Natural killer cell (primary cell): ENCODE measurements at regions not wholly inside any gene's neighbourhood (a gene's known extent, or its start where the extent isn't known, plus 50 kb on each side); places are given as distances from the start of the nearest gene placed in this dataset.

Experiments used
- ATAC-seq, 3 donors: fragments of 150-1000 bp in 2 of 3; fragments of 200-7000 bp in 1 of 3; cut with Tn5 transposase; 1 replicate in 1 of 3; 2 replicates in 2 of 3; pipeline ENCODE4 v1.10.0; 2021; ENCODE audit warnings: mild to moderate bottlenecking in 2 of 3, moderate library complexity in 2 of 3
- DNase-seq, 2 donors: peaks; one replicate each; pipeline versions ENCODE4 v3.0.0 to v3.0.0-alpha.2; 2013 to 2021; ENCODE audit warnings: mixed read lengths in 1 of 2
- H3K27ac ChIP-seq: one replicate; pipeline ENCODE4 v1.5.1; 2013; ENCODE audit warnings: mild to moderate bottlenecking, low read length
- H3K27me3 ChIP-seq: one replicate; pipeline ENCODE4 v1.6.1; 2013; ENCODE audit warnings: low read length; ENCODE audit not compliant: control insufficient read depth, insufficient read depth
- H3K36me3 ChIP-seq: one replicate; pipeline ENCODE4 v1.6.1; 2013; ENCODE audit warnings: low read length; ENCODE audit not compliant: control insufficient read depth, insufficient read depth
- H3K4me1 ChIP-seq: one replicate; pipeline ENCODE4 v1.6.1; 2013; ENCODE audit warnings: low read length; ENCODE audit not compliant: control insufficient read depth, insufficient read depth
- H3K4me3 ChIP-seq: one replicate; pipeline ENCODE4 v1.5.1; 2013; ENCODE audit warnings: low read length
- H3K9me3 ChIP-seq: one replicate; pipeline ENCODE4 v1.6.1; 2013; ENCODE audit warnings: low read length; ENCODE audit not compliant: control insufficient read depth, insufficient read depth
- H3K27ac Mint-ChIP-seq, 2 donors: one replicate each; pipeline ENCODE4 v1.8.0; 2022; ENCODE audit warnings: mild to moderate bottlenecking in 2 of 2, mixed read lengths in 2 of 2, moderate library complexity in 1 of 2
- H3K27me3 Mint-ChIP-seq, 2 donors: one replicate each; pipeline ENCODE4 v1.8.0; 2022; ENCODE audit warnings: low read depth in 2 of 2, mixed read lengths in 2 of 2
- H3K36me3 Mint-ChIP-seq: one replicate; pipeline ENCODE4 v1.8.0; 2022; ENCODE audit warnings: mixed read lengths
- H3K4me1 Mint-ChIP-seq, 2 donors: one replicate each; pipeline ENCODE4 v1.8.0; 2022; ENCODE audit warnings: mixed read lengths in 2 of 2
- H3K4me3 Mint-ChIP-seq: one replicate; pipeline ENCODE4 v1.8.0; 2022; ENCODE audit warnings: mild to moderate bottlenecking, moderate library complexity, mixed read lengths
- H3K9me3 Mint-ChIP-seq, 2 donors: one replicate each; pipeline ENCODE4 v1.8.0; 2022; ENCODE audit warnings: mixed read lengths in 2 of 2
- WGBS: methylation state at CpG from one replicate; pipeline ENCODE4 v1.1.7; 2013; ENCODE audit warnings: missing lambda C conversion rate; ENCODE audit not compliant: insufficient coverage; 5-methylcytosine and 5-hydroxymethylcytosine counted together
- intact Hi-C: fragments of 100-400 bp; cut with micrococcal nuclease; formaldehyde crosslinking; loops from one replicate; pipeline ENCODE4 v1.14.2; 2022
- TF ChIP-seq, protein P1 (sequence below): fragments of 200-600 bp; IDR thresholded peaks from one replicate; pipeline ENCODE4 v1.8.0; 2022; ENCODE audit warnings: antibody characterized with exemption

GRCh38 chr4:126364311-126364911 is 1049.7 kb downstream of the FAT4 start:
- TF ChIP-seq, protein P1, sequence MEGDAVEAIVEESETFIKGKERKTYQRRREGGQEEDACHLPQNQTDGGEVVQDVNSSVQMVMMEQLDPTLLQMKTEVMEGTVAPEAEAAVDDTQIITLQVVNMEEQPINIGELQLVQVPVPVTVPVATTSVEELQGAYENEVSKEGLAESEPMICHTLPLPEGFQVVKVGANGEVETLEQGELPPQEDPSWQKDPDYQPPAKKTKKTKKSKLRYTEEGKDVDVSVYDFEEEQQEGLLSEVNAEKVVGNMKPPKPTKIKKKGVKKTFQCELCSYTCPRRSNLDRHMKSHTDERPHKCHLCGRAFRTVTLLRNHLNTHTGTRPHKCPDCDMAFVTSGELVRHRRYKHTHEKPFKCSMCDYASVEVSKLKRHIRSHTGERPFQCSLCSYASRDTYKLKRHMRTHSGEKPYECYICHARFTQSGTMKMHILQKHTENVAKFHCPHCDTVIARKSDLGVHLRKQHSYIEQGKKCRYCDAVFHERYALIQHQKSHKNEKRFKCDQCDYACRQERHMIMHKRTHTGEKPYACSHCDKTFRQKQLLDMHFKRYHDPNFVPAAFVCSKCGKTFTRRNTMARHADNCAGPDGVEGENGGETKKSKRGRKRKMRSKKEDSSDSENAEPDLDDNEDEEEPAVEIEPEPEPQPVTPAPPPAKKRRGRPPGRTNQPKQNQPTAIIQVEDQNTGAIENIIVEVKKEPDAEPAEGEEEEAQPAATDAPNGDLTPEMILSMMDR = no peak
- Histone ChIP-seq H3K4me3 (no peak overlapping the region), H3K27me3 (no peaks in the 10 kb centered on the region), H3K4me1 (no peaks in the 10 kb centered on the region), H3K36me3 (no peaks in the 10 kb centered on the region), H3K9me3 (no peaks in the 10 kb centered on the region), H3K27ac (no peak overlapping the region)
- ATAC-seq = no peak
- no peak overlapping the region for H3K4me3 Mint-ChIP-seq
- no peak for DNase-seq
- WGBS = 63% methylated on average over 1 of the region's 1 CpG
- H3K27ac Mint-ChIP-seq = no peak overlapping the region
- intact Hi-C loops = no loop called here
- no peaks in the 10 kb centered on the region for H3K4me1 Mint-ChIP-seq
- no peaks in the 10 kb centered on the region for H3K36me3 Mint-ChIP-seq
- H3K27me3 Mint-ChIP-seq = no peaks in the 10 kb centered on the region
- H3K9me3 Mint-ChIP-seq = peaks cover 8 to 10% of the 10 kb centered on the region in 2 donors

DNA sequence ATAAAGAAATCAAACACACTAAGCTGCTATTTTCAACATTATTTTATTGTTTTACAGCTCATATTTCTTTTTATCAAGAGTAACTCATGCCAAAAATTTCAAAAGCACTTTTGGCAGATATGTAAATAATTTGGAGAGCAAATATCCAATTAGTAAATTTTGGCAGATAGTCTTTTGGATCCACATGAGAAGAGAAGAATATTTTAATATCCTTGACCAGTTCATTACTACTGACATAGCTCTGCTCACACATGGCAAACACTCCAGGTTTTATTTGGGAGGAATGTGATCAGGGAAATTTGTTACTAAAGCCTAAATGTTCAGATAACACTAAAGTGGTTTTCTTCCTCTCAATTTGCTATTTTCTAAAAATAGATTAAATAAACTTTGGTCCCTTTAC is 1054.3 kb downstream of the FAT4 start:
- DNase-seq (no peak), ATAC-seq (no peak)
- Histone ChIP-seq H3K9me3 (no peaks in the 10 kb centered on the region), H3K4me3 (no peak overlapping the region), H3K36me3 (no peaks in the 10 kb centered on the region), H3K27ac (no peak overlapping the region), H3K4me1 (no peaks in the 10 kb centered on the region), H3K27me3 (no peaks in the 10 kb centered on the region)
- Mint-ChIP-seq H3K27ac (no peak overlapping the region), H3K4me1 (no peaks in the 10 kb centered on the region), H3K4me3 (no peak overlapping the region), H3K9me3 (peaks cover 8 to 25% of the 10 kb centered on the region in 2 donors), H3K27me3 (no peaks in the 10 kb centered on the region), H3K36me3 (no peaks in the 10 kb centered on the region)
- TF ChIP-seq, protein P1 = no peak
- intact Hi-C loops = no loop called here

GRCh38 chr4:126372634-126373033 is 1057.9 kb downstream of the FAT4 start:
- TF ChIP-seq, protein P1 = no peak
- Histone ChIP-seq H3K27me3 (no peaks in the 10 kb centered on the region), H3K4me3 (no peak overlapping the region), H3K9me3 (no peaks in the 10 kb centered on the region), H3K4me1 (no peaks in the 10 kb centered on the region), H3K36me3 (no peaks in the 10 kb centered on the region), H3K27ac (no peak overlapping the region)
- no peak overlapping the region for H3K4me3 Mint-ChIP-seq
- intact Hi-C loops = no loop called here
- H3K36me3 Mint-ChIP-seq = no peaks in the 10 kb centered on the region
- peaks cover 9 to 22% of the 10 kb centered on the region in 2 donors for H3K9me3 Mint-ChIP-seq
- DNase-seq (no peak), ATAC-seq (no peak)
- WGBS = 90% methylated on average over 2 of the region's 2 CpGs
- no peaks in the 10 kb centered on the region for H3K27me3 Mint-ChIP-seq
- no peak overlapping the region for H3K27ac Mint-ChIP-seq
- no peaks in the 10 kb centered on the region for H3K4me1 Mint-ChIP-seq

DNA sequence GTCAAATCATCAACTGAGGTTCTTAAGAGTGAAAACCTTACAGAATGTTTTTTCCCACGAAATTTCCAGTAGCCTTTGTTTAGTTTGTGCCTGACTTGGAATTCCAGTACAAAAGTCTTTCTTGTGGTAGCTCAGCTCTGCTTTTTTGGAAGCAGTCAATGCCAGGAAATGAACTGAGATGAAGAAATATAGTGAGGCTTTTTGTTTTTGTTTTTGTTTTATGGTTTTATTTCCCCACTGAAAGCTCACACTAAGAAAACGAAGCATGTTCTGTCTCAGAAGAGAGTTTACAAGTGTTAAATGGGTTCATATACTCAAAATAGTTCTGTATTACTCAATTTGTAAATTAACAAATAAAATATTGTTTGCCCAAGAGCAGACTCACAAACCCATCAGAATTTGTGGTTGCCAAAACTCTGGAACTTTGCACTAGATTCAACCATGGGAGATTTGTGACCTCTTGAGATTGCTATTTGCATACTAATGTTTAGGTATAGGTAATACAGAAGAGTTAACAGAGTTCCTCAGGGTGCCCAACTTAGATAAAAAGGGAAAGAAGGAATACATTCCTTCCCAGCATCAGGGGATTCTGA is 1060.8 kb downstream of the FAT4 start:
- Mint-ChIP-seq H3K4me3 (no peak overlapping the region), H3K27ac (no peak overlapping the region), H3K36me3 (no peaks in the 10 kb centered on the region), H3K27me3 (no peaks in the 10 kb centered on the region), H3K9me3 (peaks cover 9 to 21% of the 10 kb centered on the region in 2 donors), H3K4me1 (no peaks in the 10 kb centered on the region)
- DNase-seq = no peak
- ATAC-seq = no peak
- Histone ChIP-seq H3K36me3 (no peaks in the 10 kb centered on the region), H3K4me3 (no peak overlapping the region), H3K4me1 (no peaks in the 10 kb centered on the region), H3K9me3 (no peaks in the 10 kb centered on the region), H3K27ac (no peak overlapping the region), H3K27me3 (no peaks in the 10 kb centered on the region)
- 33% methylated on average over 2 of the region's 2 CpGs for WGBS
- intact Hi-C loops = no loop called here
- TF ChIP-seq, protein P1 = no peak
